ENCODE measurements at regions not wholly inside any gene's neighbourhood (a gene's known extent, or its start where the extent isn't known, plus 50 kb on each side); places are given as distances from the start of the nearest gene placed in this dataset.

DNA sequence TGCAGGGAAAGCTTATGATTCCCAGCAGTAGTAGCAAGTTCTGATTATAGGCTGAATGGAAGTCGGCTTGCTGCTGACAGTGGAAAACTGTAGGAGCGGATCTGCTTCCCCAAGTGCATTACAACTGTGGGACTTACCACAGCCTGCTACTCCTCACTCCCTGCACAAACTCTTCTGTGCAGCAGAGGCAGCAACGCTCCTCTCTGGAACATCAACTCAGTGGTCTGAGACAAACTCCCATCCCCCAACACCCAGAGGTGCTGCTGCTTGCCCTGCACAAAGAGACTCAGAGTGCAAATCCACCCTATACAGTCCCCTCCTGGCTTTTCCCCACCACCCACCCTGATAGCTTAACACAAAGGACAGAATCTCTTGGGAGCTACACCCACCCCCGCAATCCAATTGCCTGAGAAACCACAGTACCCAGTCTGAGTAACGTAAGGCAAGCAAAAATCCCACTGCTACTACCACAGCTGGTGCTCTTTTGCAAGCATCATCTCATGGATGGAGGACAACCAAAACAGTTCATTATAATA is 1455.2 kb downstream of the AMY1C start:
- TF ChIP-seq, protein P1, sequence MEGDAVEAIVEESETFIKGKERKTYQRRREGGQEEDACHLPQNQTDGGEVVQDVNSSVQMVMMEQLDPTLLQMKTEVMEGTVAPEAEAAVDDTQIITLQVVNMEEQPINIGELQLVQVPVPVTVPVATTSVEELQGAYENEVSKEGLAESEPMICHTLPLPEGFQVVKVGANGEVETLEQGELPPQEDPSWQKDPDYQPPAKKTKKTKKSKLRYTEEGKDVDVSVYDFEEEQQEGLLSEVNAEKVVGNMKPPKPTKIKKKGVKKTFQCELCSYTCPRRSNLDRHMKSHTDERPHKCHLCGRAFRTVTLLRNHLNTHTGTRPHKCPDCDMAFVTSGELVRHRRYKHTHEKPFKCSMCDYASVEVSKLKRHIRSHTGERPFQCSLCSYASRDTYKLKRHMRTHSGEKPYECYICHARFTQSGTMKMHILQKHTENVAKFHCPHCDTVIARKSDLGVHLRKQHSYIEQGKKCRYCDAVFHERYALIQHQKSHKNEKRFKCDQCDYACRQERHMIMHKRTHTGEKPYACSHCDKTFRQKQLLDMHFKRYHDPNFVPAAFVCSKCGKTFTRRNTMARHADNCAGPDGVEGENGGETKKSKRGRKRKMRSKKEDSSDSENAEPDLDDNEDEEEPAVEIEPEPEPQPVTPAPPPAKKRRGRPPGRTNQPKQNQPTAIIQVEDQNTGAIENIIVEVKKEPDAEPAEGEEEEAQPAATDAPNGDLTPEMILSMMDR (IDR thresholded peaks at IDR 0.05; ENCODE audit: low read depth, low read length): no peak
- no peak for TF ChIP-seq MYC (IDR thresholded peaks at IDR 0.05; ENCODE audit: low read depth, low read length)
